HS-27A (cell line): ENCODE measurements at regions not wholly inside any gene's neighbourhood (a gene's known extent, or its start where the extent isn't known, plus 50 kb on each side); places are given as distances from the start of the nearest gene placed in this dataset.

Experiments
- DNase-seq: peaks from one replicate; pipeline ENCODE4 v3.0.0-alpha.2; 2012; ENCODE audit warnings: low read depth, missing footprints

GRCh38 chr19:46944918-46945628, 74.6 kb upstream of the NPAS1 start:
- DNase-seq, result no peak

DNA sequence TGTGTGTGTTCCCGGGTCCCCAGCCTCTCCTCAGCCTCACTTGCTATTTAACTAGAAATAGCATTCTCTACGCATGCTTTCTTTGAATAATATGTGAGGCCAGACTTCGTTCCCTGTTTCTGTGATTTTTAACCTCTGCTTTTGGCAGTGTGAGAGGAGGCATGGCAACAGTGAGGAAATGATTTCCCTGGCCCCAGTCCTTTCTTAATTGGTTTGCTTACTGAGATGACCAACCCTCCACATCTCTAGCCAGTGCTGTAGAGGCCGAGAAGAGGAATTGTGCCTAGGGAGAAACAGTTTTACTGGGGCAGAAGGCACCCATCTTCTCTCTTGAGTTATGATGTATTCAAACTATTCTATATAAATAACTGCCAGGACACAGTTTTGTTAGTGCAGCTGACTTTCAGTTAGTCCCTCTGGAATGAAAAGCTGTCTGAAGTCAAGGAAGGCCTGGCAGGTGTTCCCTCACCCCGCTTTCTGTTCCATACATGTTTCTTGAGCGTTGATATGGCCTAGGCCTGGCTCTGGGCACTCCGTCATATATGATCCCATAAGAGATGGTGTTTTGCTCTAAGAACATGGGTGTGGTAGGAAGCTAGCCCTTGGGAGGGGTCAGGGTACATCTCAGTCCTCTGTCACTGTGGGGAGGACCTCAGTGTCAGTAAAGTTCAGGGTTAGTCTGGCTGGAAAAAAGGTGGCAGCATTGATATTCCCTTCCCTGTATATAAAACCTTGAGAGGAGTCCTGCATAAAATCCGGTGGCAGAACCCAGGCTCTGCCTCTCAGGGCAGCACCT, 73.7 kb upstream of the NPAS1 start:
- DNase-seq, result no peak

DNA sequence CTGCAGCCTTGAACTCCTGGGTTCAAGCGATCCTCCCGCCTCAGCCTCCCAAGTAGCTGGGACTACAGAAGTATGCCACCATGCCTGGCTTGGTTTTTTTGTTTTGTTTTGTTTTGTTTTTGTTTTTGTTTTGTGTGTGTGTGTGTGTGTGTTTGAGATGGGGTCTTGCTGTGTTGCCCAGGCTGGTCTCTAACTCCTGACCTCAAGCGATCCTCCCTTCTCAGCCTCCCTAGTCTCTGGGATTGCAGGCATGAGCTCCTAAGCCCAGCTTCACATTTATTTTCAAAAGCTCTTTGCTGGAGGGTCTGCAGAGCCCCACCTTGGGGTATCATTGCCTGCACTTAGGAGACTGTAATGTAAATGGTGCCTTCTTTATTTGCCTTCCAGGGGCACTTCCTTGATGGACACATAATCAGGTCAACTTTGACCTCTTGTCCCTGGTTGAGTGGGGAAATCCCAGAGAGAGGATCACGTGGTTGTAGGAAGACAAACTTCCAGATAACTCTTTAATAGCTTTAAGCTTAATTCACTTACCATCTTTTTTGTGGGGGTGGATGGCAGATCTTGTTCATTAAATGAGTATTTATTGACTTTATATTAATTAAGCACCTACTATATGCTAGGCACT, 72.9 kb upstream of the NPAS1 start:
- no peak for DNase-seq

GRCh38 chr19:46947866-46948265, 71.8 kb upstream of the NPAS1 start:
- DNase-seq, result no peak

DNA sequence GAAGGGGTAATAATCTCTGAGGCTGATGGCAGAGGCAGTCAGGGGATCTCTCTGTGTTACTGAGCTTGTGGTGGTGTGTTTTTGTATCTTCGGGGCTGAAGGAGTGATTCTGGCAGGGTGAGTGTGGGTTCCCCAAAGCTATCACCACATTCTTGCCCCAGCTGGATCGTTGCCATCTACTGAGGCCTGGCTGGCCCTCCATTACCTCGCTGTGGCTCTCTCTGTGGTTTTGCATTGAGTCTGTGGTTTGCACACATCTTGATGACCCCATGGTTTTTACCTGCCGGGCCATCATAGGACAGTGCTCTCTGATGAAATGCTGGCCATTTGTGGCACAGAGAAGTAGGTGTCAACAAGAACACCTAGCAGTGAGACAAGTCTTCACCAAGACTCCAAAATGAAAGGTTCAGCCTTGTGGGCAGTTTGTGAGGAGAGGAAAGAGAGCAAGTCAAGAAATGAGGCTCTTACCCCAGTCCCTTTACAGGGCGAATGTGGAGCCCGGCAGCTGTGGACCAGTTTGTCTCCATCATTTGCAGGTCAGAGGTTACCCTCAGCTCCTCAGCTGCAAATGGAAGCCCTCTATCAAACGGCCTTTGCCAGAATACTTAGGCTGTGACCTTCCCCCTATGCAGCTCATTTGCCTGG, 69.0 kb upstream of the NPAS1 start:
- DNase-seq, result no peak

DNA sequence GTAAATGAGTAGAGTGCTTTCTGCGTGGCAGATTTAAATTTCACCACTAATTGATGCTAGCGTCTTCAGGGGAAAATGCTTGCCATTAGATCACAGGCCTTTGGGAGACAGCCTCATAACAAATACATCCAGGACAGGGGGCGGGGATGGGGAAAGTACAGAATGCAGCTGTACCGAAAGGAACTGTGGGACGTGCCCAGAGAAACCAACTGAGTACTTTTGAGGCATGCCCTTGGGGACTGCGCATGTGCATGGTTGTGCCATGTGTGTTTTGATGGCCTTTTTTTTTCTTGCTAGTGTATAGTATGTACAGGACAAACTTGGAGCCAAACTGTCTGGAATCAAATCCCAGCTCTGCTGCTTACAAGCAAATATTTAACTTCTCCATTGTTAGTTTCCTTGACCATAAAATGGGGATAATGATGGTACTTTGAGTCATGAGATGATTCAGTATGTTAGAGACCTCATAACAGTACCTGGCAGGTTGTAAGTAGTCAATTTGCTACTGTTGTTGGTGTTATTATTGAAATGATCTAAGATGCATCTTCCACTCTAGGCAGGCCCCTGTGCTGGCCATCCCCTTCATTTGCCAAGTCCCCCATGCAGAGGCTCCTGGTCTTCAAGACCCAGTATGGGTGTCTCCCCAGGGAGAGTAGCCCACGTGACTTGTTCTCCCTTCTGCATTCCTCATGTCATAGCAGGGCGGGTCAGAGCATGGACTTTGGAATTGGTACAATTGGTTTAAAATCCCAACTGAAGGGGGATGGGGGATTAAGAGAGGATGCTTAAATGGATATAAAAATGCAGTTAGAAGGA, 68.3 kb upstream of the NPAS1 start:
- DNase-seq, result no peak

DNA sequence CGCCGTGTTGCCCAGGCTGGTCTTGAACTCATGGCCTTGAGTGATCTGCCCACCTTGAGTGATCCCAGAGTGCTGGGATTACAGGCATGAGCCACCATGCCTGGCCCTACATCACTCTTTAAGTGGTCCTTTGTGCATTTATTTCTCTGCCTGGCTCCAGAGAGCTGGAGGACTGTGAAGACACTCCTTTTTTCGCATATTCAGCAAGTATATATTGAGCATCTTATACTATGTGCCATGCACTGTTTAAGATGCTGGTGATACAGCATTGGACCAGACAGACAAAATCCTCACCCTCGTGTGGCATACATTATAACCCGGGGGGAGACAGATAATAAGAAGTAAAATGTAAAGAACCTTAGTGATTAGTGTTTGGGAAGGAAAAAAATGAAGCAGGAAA, 66.8 kb upstream of the NPAS1 start:
- DNase-seq, result no peak

- no peak for DNase-seq
These were observed 65.6 kb upstream of the NPAS1 start for GRCh38 chr19:46953955-46954501.

DNA sequence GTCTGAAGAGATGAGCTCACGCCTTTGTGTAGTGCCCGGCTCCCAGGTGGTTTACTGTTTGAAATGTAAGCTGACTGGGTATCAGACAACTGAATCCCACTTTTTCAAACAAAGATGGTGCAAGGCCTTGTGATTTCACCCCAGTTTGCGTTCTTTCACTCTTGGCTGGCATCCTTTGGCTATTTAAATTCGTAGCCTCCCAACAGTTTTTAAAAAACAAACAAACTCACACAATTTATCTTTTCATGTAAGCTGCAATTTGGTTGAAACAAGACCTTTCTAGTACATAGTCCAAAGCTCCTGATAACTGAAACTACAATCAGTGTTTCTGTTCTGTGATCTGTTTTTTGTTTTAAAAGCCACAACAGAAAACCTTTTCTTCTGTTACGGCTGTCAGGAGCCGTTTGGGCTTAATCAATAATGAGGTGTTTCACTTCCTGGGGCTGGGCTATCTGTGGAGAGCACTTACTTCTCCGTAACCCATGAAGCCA, 65.1 kb upstream of the NPAS1 start:
- DNase-seq, result no peak

- DNase-seq, result no peak
These were observed 64.4 kb upstream of the NPAS1 start for GRCh38 chr19:46954993-46955812.

GRCh38 chr19:46955813-46956371, 63.7 kb upstream of the NPAS1 start:
- no peak for DNase-seq

GRCh38 chr19:46958532-46958931, 61.1 kb upstream of the NPAS1 start:
- no peak for DNase-seq

GRCh38 chr19:46959894-46960556, 59.6 kb upstream of the NPAS1 start:
- DNase-seq, result no peak

DNA sequence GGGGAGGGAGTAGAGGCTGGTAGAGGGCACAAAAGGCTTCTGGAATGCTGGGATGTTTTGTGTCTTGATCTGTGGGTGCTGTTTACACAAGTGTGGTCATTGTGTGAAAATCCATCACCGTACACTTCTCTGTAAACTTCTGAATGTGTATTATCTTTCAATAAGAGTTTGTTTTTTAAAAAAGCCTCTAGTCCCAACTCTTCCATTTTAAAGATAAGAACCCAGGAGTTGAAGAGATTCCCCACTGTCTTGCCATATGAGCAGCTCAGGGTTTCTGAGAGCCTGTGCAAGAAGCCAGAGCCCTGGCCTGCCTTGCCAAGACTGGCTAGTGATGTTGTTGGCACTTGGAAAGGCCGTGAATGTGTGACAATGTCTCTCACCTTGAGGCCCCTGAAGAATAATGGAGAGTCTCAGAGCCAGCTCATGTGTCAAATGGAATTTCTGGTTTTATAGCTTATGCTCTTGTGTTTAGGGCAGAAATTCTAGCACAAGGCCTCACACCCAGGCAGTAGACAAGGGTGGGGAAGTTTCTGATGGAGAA, 57.5 kb upstream of the NPAS1 start:
- DNase-seq, result no peak

- peak; percentile 82 for DNase-seq
These were observed 56.4 kb upstream of the NPAS1 start for GRCh38 chr19:46963093-46963734.

GRCh38 chr19:46967578-46968032, 52.0 kb upstream of the NPAS1 start:
- no peak for DNase-seq
